PC-3 (cell line): ENCODE measurements at regions not wholly inside any gene's neighbourhood (a gene's known extent, or its start where the extent isn't known, plus 50 kb on each side); places are given as distances from the start of the nearest gene placed in this dataset.

Source experiments
- CTCF ChIP-seq: fragments of 300-600 bp; sonication (generic); conservative IDR thresholded peaks from 2 replicates; pipeline ENCODE4 v1.5.1; 2017; ENCODE audit warnings: antibody characterized with exemption, low read depth, mild to moderate bottlenecking, low read length
- EZH2 ChIP-seq: fragments of 300-600 bp; sonication (generic); IDR thresholded peaks from one replicate; pipeline ENCODE4 v1.6.1; 2017; ENCODE audit warnings: antibody characterized with exemption, mild to moderate bottlenecking, low read length; ENCODE audit not compliant: unreplicated experiment
- EZH2phosphoT487 ChIP-seq: fragments of 300-600 bp; sonication (generic); IDR thresholded peaks from 2 replicates; pipeline ENCODE4 v1.6.1; 2018; ENCODE audit warnings: mild to moderate bottlenecking, antibody characterized with exemption, low read length, borderline replicate concordance

GRCh38 chr9:105089874-105090273 lies 154.6 kb upstream of the SLC44A1 start:
- TF ChIP-seq EZH2 (no peak), CTCF (no peak), EZH2phosphoT487 (no peak)
